NCI-H2196 (cell line): ENCODE measurements at regions not wholly inside any gene's neighbourhood (a gene's known extent, or its start where the extent isn't known, plus 50 kb on each side); places are given as distances from the start of the nearest gene placed in this dataset.
"Not testable (repeated sequence)": the region's sequence is repeated elsewhere in the genome, so short reads cannot be mapped to it uniquely, and the experiment has no call there.

ENCODE experiments used
- DNase-seq: peaks from one replicate; lab custom pipeline; 2025; ENCODE audit not compliant: unreplicated experiment; lab: John Stamatoyannopoulos, UW

DNA sequence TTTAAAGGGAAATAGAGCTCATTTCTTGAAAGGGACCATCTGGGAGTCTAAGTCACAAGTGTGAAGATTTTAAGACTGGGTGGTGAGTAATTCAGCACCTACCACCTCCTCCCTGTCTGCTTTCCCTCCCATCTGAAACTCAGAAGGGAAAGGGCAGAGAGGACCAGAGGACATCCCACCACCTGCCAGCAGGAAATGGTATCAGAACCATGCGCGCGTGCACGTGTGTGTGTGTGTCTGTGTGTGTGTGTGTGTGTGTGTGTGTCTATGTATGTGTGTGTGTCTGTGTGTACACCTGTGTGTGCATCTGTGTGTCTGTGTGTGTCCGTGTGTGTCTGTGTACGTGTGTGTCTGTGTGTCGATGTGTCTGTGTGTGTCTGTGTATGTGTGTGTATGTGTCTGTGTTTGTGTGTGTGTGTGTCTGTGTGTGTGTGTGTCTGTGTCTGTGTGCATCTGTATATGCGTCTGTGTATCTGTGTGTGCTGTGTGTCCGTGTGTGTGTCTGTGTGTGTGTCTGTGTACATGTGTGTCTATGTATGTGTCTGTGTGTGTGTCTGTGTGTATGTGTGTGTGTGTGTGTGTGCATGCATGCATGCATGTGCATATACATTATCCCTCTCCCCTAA is 76.8 kb downstream of the ZFP36L2 start:
- no peak for DNase-seq

DNA sequence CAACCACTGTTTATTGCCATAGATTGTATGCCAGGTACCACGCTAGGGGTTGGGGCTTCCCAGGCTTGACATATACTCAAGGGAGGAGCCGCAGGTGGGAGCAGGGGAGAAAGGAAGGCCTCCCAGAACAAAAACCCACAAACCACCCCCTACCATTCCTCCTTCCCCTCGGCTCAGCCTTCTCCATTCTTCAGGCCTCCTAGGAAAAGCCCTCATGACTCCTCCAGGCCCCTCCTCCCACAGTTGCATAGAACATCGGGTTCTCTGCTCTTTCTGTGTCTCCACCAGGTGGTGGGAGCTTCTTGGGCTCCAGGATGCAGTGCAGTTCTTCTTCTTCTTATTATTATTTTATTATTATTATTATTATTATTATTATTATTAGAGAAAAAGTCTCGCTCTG is 80.3 kb downstream of the ZFP36L2 start:
- no peak for DNase-seq

DNA sequence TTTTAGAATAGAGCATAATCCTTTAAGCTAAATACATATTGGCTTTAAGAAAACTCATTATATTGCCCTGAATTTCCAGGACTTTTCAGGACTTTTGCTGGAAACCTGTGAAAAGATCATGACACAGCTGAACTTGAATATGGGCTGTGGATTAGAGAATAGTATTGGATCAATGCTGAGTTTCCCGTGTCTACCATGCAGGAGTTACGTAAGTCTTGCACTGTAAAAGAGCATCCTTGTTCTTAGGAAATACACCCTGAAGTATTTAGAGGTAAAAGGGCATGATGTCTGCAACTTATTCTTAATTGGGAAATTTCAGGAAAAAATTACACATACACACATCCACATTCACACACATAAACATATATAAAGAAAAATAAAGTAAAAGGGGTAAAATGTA is 82.1 kb downstream of the ZFP36L2 start:
- DNase-seq: no peak

DNA sequence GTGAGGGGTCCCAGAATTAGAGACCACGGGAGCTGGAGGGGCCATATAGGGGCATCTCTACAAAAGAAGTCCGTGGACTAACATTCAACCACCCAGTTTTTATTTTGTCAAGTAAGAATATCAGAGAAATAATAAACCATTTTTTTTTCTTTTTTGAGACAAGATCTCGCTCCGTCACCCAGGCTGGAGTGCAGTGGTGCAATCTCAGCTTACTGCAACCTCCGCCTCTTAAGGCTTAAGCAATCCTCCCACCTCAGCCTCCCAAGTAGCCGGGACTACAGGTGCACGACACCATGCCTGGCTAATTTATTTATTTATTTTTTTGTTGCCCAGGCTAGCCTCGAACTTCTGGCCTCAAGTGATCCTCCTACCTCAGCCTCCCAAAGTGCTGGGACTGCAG is 82.7 kb downstream of the ZFP36L2 start:
- no peak for DNase-seq

DNA sequence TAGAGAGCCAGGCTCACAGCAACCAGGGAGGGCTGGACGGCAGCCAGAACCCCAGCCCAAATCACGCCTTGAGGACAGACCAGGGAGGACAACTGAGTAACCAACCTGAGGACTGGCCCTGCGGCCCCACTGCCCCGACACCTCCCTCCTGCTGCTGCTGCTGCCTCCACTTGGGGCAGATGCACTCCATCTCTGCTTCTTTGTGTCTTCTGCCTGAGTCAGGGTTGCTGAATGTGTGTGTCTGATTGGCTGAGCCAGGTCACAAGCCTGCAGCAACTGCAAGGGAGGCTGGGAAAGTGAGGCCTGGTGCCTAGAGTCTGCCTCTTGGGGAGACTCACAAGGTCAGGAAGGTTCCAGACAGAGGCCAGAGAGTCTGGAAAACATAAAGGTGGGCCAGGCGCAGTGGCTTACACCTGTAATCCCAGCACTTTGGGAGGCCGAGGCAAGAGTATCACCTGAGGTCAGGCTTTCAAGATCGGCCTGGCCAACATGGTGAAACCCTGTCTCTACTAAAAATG is 83.4 kb downstream of the ZFP36L2 start:
- DNase-seq: no peak

DNA sequence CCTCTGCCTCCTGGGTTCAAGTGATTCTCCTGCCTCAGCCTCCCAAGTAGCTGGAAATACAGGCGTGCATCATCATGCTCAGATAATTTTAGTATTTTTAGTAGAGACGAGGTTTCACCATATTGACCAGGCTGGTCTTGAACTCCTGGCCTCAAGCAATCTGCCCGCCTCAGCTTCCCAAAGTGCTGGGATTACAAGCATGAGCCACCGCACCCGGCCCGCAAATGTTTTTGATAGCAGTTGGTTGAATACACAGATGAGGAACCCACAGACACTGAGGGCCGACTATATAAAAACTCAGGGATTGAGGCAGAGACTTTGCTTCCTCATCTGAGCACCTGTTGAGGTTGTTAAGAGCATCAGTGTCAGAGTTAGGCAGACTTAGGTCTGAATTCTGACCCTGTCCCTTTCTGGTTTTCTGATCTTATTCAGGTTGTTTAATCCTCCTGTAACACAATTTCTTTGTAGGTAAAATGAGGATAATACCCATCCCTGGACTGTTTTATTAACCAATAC is 84.7 kb downstream of the ZFP36L2 start:
- not testable (repeated sequence) for DNase-seq

DNA sequence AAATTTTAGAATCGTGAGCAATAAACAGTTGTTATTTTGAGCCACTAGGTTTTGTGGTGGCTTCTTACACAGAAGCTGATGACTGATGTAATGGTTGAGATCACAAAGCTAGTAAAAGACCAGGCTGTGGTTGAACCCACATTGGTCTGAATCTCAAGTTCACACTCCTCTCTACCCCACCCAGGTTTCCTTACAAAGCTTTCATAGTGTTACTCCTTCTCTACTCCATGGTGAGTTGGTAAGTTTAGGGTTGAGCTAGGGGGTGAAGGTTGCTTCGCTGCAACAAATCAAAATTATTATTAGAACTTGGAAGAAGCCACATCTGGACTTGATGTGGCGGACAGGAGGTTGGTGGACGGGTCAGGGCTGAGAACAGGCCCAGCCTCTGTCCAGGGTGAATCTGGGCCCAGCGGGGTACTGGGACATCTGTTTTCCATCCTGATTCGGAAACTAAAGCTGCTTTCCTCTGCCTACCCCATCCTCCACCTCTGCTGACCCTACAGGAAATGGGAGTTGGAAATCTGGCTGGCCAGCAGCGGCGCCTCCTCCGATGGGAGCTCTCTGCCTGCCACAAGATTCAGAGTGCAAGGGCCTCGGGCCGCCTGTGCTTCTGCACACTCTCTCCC is 86.3 kb downstream of the ZFP36L2 start:
- no peak for DNase-seq

DNA sequence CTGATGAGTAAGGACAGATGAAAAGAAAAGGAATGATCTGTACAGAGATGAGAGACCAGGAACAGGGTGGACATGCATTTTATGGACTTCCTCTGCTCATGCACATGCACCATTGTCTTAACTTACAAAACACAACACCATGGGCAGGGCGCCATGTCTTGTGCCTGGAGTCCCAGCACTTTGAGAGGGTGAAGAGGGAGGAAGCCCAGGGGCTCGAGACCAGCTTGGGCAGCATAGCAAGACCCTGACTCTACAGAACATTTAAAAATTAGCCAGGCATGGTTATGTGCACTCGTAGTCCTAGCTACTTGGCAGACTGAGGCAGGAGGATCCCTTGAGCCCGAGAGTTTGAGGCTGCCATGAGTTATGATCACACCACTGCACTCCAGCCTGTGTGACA is 86.9 kb downstream of the ZFP36L2 start:
- DNase-seq: no peak

DNA sequence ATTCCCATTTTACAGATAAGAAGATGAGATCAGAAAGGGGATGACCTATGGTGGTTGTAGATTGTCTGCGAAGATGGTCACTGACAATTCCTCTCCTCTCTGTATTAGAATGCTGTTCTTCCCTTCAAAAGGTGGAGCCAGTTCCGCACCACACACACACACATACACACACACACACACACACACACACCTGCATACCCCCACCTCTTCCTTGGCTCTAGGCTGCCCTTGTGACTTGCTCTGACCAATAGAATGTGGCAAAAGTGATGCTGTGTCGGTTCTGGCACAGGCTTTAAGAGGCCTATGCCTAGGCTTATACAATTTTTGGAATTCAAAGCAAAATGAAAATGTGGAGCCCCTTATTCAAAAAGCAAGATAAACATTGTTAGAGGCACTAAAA is 88.0 kb downstream of the ZFP36L2 start:
- no peak for DNase-seq

DNA sequence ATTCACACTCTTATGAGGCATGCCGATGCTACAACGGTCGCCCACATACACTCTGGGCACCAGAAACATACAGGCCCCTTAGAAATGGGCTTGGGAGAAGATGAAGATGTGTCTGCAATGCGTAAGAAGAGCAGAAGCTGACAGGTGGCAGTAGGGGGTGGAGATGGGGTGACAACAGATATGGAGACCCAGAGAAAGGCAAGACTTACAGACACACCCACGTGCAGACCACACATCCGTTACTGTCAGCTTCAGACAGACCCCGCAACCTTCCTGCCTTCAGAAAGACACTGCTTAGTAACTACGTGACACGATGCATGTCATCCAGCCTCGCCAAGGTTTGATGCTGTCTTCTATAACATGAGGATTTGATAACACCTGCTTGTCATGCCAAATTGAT is 89.5 kb downstream of the ZFP36L2 start:
- no peak for DNase-seq

DNA sequence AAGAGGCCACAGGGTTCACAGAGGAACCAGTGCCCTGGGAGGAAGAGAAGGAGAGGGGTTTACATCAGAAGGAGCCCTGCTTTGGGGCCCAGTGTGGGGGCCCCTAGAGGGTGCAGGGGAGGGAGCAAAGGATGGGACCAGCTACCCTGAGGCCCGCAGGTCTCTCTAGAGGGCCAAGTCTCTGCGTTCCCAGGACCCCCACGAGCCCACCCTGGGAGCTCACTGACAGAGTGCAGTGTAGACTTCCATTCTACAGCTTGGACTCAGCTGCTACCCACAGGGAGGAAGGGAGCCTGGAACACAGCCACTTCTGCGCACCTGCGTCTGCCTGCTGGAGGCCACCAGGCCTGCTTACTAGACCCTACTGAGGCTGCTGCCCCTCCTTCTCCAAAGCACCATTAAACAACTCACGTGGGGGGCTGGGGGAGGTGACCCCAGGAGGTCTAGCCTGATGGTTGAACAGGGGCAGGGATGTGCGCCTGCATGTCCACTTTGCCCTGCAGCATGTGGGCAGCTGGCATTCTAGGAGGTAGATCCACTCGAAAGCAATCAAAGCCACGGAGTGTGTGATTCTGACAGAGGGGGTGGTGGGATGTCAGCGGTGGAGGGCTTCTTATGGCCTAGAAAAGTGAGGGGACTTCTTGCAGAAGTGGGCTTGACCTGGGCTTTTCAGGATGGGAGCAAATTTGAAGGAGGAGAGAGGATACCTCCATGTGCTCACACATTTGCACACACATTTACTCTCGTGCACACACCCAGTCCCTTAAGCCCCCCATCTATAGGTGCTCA is 90.2 kb downstream of the ZFP36L2 start:
- no peak for DNase-seq

DNA sequence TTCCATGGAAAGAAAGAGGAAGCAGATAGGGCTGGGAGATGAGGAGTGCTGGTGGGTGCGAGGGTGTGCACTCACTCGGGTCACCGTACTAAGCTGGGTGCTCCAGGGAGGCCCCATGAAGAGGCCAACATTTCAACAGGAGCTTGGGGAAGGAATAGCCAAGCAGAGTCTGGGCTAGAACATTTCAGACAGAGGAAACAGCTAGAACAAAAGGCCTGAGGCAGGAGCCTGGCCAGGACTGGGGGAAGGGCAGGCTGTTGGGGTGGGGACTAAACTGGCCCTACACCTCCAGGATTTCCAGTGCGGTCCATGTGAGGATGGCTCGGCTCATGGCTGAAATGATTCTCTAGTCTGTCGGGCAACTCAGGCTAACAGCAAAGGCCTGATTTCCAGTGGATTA is 90.8 kb downstream of the ZFP36L2 start:
- DNase-seq: no peak

DNA sequence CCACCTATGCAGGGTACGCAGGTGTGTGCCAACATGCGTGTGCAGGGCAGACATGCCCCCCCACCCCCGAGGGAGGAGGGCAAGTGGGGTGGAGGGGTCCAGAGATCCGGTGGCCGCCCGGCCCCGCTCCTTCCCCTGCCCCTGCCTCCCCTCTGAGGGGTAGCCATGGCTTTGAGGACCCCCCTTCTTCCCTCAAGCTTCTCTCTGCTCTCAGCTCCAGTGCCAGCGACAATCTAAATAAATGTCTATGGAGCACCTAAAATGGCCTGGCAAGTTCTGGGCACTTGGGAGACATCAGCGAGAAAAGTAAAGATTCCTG is 91.9 kb downstream of the ZFP36L2 start:
- DNase-seq: no peak

DNA sequence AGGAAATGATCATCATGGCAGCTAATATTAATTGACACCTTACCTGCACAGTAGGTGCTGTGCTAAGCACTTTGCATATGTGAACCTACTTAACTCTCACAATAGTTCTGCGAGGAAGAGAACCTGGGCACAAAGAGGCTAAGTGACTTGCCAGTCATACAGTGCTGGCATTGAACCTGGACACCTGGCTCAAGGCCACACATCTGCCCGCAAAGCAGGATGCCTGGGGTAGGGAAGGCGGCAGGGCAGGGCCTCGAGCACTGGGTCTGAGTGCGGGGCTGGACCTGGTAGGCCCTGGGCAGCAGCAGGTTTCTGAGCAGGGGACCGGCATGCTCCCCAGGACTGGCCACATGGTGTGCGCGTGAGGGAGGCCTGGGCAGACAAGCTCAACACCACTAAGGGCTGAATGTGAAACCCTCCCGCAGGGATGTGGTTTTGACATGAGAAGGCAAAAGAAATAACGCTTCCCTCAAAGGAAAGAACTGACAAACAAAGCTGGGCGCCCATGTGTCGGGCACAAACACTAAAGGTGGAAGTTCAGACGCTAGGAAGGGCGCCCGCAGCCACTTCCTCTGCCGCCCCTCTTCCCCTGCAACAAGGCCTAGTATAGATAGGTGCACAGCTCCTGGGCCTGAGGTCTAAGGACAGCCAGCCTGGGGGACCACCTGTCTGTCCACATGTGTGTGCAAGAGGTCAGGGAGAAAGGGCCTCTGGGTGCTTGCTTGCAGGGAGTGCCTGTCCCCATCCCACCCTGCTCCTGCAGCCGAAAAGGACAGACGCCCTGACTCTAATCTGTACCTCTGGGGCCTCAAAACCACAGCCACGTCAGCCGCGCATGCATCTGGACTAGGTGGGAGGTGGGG is 92.5 kb downstream of the ZFP36L2 start:
- DNase-seq: no peak

DNA sequence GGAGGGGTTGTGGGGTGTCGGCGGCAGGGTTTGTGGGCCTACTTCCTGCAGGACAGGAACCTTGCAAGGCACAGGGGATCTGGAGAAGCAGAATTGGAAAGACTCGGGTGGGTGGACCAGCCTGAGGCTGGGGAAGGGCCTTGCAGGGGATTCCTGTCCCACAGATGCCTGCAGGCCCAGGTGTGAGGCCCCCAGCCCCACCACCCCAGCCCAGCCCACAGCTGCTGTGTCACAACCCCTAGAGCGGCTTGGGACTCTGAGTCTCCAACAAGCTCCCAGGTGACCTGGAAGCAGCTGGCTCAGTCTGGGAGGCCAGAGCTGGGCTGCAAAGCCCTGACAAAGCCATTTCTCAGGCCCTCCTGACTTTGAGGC is 93.1 kb downstream of the ZFP36L2 start:
- DNase-seq: no peak

DNA sequence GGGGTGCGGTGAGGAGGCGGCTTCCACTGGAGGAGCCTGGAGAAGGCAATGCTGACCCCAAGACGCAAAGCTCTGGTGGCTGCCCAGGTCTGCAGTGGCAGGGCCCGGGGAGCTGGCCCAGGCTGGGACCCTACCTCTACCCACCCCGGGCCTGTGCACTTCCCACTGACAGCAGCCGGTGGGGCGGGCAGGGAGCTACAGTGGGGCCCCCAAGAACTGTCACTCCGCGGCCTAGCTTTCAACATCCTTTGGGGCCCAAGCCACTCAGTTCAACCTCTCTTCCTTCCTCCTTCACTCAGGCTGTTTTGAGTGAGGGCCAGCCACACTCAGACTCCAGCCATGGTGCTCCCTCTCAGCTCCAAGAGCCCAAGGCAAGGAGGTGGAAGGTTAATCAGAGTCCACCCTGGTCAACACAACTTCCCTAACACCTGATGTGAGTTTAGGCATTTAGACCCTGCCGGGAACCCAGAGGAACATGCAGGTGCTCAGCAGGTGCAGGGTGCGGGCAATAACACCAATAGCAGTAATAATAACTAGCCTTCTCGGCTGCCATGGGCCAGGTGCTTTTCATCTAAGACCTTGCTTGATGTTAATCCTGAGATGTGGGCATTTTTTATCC is 93.6 kb downstream of the ZFP36L2 start:
- no peak for DNase-seq

DNA sequence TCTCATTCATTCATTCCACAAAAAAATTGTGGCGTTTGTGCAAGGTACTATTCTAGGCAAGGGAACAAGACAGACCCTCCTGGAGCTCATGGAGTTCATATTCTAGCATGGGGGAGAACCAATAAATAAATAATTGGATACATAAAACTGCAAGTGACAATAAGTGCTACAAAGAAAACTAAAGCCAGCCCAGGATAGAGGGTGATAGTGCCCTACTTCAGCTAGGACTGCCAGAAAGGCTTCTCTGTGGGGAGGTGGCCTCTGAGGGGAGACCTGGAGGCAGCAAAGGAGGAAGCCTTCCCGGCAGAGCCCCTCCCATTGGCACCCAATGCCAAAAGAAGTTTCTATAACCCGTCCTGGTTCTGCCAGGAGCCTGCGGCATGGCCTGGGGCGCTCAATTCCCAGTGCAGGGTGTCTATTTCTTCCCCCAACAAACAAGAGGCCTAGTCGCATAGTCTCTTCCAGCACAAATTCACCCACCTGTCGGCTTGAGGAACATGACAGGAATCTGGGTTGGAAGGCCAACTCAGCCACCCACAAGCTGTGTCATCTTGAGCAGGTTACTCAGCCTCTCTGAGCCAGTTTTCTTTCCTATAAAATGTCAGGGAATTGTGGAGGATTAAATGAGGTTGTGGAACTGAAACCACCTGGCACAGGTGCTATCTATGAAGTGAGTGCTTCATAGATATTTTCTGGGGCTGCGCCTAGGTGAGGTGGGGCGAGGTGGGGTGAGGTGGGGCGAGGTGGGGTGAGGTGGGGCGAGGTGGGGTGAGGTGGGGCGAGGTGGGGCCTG is 94.3 kb downstream of the ZFP36L2 start:
- no peak for DNase-seq

DNA sequence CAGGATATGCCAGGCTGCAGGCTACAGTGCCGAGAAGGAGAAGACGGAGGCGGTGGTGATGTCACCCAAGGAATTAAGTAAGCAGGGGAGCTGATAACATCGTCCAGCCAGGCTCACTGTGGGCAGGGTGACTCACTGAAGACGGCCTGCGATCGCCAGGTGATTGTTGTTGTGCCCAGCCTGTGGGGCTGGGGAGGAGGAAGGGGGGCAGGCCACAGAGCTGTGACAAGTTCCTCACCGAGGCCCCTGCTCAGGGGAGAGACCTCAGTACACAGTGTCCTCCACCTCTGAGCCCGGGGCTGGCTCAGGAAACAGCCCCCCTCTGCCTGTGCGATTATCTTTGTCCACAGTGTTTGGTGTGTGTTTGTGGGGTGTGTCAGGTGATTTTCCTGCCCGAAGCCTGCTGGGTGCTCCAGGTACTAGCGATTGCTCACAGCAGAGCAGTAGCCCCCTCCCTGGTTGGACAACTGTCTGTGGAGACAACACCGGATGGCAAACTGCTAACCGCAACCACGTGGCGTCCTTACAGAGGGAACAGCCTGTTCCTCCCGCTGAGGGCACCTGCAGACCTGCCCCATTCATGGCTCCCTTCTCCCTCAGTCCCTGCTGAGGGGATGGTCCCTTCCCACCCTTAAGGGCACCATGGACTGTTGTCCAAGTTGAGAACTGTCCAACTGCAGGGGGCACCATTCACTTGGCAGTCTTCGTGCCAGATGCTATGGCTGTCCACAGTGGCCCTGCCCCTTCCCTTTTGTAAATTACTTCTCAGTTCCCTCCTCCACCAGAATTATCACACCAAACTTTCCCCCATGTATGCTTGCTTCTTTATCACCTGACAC is 95.1 kb downstream of the ZFP36L2 start:
- no peak for DNase-seq

DNA sequence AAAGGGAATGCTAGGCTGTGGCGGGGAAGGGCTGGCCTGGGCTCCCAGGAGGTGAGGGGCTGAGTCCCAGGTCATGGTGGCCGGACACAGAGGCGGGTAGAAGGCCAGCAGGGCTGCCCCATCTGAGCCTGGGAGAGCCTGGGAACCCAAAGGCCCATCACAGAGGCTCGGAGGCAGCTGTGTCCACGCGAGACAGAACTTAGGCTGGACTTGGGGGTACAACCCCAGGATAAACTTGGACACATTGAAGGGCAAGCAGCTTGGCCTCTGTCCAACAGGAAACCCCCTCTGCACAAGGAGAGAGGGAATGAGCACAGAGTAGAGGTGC is 95.9 kb downstream of the ZFP36L2 start:
- no peak for DNase-seq
